OCI-LY7 (cell line): ENCODE measurements at regions not wholly inside any gene's neighbourhood (a gene's known extent, or its start where the extent isn't known, plus 50 kb on each side); places are given as distances from the start of the nearest gene placed in this dataset.

Experiments
- CTCF ChIP-seq: fragments of 200-600 bp; sonication (generic); conservative IDR thresholded peaks from 2 replicates; pipeline ENCODE4 v1.5.1; 2014; ENCODE audit warnings: mild to moderate bottlenecking, antibody characterized with exemption, low read length, moderate library complexity, mixed read lengths
- EZH2phosphoT487 ChIP-seq: fragments of 200-600 bp; sonication (generic); IDR thresholded peaks from 2 replicates; pipeline ENCODE4 v1.6.1; 2018; ENCODE audit warnings: low read depth, borderline replicate concordance, mild to moderate bottlenecking, mixed run types, antibody characterized with exemption, low read length, moderate library complexity, mixed read lengths

- TF ChIP-seq EZH2phosphoT487 (no peak), CTCF (no peak)
Measured at GRCh38 chr18:27665264-27665799, 480.2 kb upstream of the CHST9 start.
